ENCODE measurements at regions not wholly inside any gene's neighbourhood (a gene's known extent, or its start where the extent isn't known, plus 50 kb on each side); places are given as distances from the start of the nearest gene placed in this dataset.

GRCh38 chr12:85575120-85576096 lies 260.8 kb downstream of the RASSF9 start:
- no peaks in the 10 kb centered on the region for H3K4me1 ChIP-seq
- H3K36me3 ChIP-seq (replicated peaks): no peaks in the 10 kb centered on the region
- H3K27me3 ChIP-seq (ENCODE audit: low read depth): peaks cover 5% of the 10 kb centered on the region
- no peak overlapping the region for H3K4me3 ChIP-seq
- peak; percentile 46 to 64 for DNase-seq (ENCODE audit: low spot score in 2 of 2)
- in situ Hi-C loops (cut with MboI; ENCODE audit: low sequenced_read_pairs): loop anchor here (5.0 kb wide), 1 partner anchor 292 kb away; no protein-coding TSS in a partner anchor
- no peaks in the 10 kb centered on the region for H3K9me3 ChIP-seq

GRCh38 chr12:85580562-85581168 lies 255.5 kb downstream of the RASSF9 start:
- no peaks in the 10 kb centered on the region for H3K36me3 ChIP-seq (replicated peaks)
- no peak overlapping the region for H3K4me3 ChIP-seq
- H3K27me3 ChIP-seq (ENCODE audit: low read depth): no peaks in the 10 kb centered on the region; the same call in 1 of the 2 replicates
- H3K4me1 ChIP-seq: no peaks in the 10 kb centered on the region
- in situ Hi-C loops (cut with MboI; ENCODE audit: low sequenced_read_pairs): no loop called here
- H3K9me3 ChIP-seq: no peaks in the 10 kb centered on the region
- no peak for DNase-seq (ENCODE audit: low spot score in 2 of 2)

GRCh38 chr12:85587158-85587557 lies 249.1 kb downstream of the RASSF9 start:
- no peak overlapping the region for H3K4me3 ChIP-seq
- in situ Hi-C loops (cut with MboI; ENCODE audit: low sequenced_read_pairs): no loop called here
- no peaks in the 10 kb centered on the region; the same call in 1 of the 2 replicates for H3K27me3 ChIP-seq (ENCODE audit: low read depth)
- no peak for DNase-seq (ENCODE audit: low spot score in 2 of 2)
- H3K4me1 ChIP-seq: no peaks in the 10 kb centered on the region
- H3K36me3 ChIP-seq (replicated peaks): no peaks in the 10 kb centered on the region
- no peaks in the 10 kb centered on the region for H3K9me3 ChIP-seq

GRCh38 chr12:85588221-85588620 lies 248.0 kb downstream of the RASSF9 start:
- no peaks in the 10 kb centered on the region for H3K36me3 ChIP-seq (replicated peaks)
- H3K9me3 ChIP-seq: no peaks in the 10 kb centered on the region
- H3K27me3 ChIP-seq (ENCODE audit: low read depth): no peaks in the 10 kb centered on the region; the same call in 1 of the 2 replicates
- no peak for DNase-seq (ENCODE audit: low spot score in 2 of 2)
- H3K4me3 ChIP-seq: no peak overlapping the region
- H3K4me1 ChIP-seq: no peaks in the 10 kb centered on the region
- in situ Hi-C loops (cut with MboI; ENCODE audit: low sequenced_read_pairs): no loop called here

- Histone ChIP-seq H3K27me3 (ENCODE audit: low read depth) (no peaks in the 10 kb centered on the region), H3K9me3 (no peaks in the 10 kb centered on the region), H3K4me3 (no peak overlapping the region), H3K36me3 (replicated peaks) (no peaks in the 10 kb centered on the region), H3K4me1 (no peaks in the 10 kb centered on the region)
- in situ Hi-C loops (cut with MboI; ENCODE audit: low sequenced_read_pairs): no loop called here
- no peak for DNase-seq (ENCODE audit: low spot score in 2 of 2)
Observed at GRCh38 chr12:85600841-85601240, 235.4 kb downstream of the RASSF9 start.

- DNase-seq (ENCODE audit: low spot score in 2 of 2): no peak
- in situ Hi-C loops (cut with MboI; ENCODE audit: low sequenced_read_pairs): no loop called here
- no peaks in the 10 kb centered on the region for H3K9me3 ChIP-seq
Observed at GRCh38 chr12:85603556-85603955, 232.7 kb downstream of the RASSF9 start.

GRCh38 chr12:85606455-85606854 lies 229.8 kb downstream of the RASSF9 start:
- no peaks in the 10 kb centered on the region for H3K9me3 ChIP-seq
- in situ Hi-C loops (cut with MboI; ENCODE audit: low sequenced_read_pairs): no loop called here

More at GRCh38 chr12:85603556-85603955, 232.7 kb downstream of the RASSF9 start:
- Histone ChIP-seq H3K4me1 (no peaks in the 10 kb centered on the region), H3K4me3 (no peak overlapping the region), H3K36me3 (replicated peaks) (no peaks in the 10 kb centered on the region), H3K27me3 (ENCODE audit: low read depth) (no peaks in the 10 kb centered on the region)

GRCh38 chr12:85609778-85610177 lies 226.4 kb downstream of the RASSF9 start:
- Histone ChIP-seq H3K4me3 (no peak overlapping the region), H3K9me3 (peaks cover 7% of the 10 kb centered on the region), H3K4me1 (peaks cover 12% of the 10 kb centered on the region), H3K27me3 (ENCODE audit: low read depth) (no peaks in the 10 kb centered on the region), H3K36me3 (replicated peaks) (no peaks in the 10 kb centered on the region)
- no peak for DNase-seq (ENCODE audit: low spot score in 2 of 2)
- in situ Hi-C loops (cut with MboI; ENCODE audit: low sequenced_read_pairs): no loop called here

More at GRCh38 chr12:85606455-85606854, 229.8 kb downstream of the RASSF9 start:
- Histone ChIP-seq H3K4me3 (no peak overlapping the region), H3K36me3 (replicated peaks) (no peaks in the 10 kb centered on the region), H3K4me1 (peaks cover 9% of the 10 kb centered on the region), H3K27me3 (ENCODE audit: low read depth) (no peaks in the 10 kb centered on the region)
- DNase-seq (ENCODE audit: low spot score in 2 of 2): no peak

- Histone ChIP-seq H3K9me3 (peaks cover 7% of the 10 kb centered on the region), H3K4me3 (no peak overlapping the region), H3K4me1 (peaks cover 12% of the 10 kb centered on the region), H3K36me3 (replicated peaks) (no peaks in the 10 kb centered on the region), H3K27me3 (ENCODE audit: low read depth) (no peaks in the 10 kb centered on the region)
- in situ Hi-C loops (cut with MboI; ENCODE audit: low sequenced_read_pairs): no loop called here
- no peak for DNase-seq (ENCODE audit: low spot score in 2 of 2)
Observed at GRCh38 chr12:85610194-85610593, 226.0 kb downstream of the RASSF9 start.

GRCh38 chr12:85616201-85616600 lies 220.0 kb downstream of the RASSF9 start:
- in situ Hi-C loops (cut with MboI; ENCODE audit: low sequenced_read_pairs): no loop called here
- Histone ChIP-seq H3K4me1 (peaks cover 5% of the 10 kb centered on the region), H3K9me3 (peaks cover 7% of the 10 kb centered on the region), H3K27me3 (ENCODE audit: low read depth) (no peaks in the 10 kb centered on the region), H3K4me3 (no peak overlapping the region), H3K36me3 (replicated peaks) (no peaks in the 10 kb centered on the region)
- DNase-seq (ENCODE audit: low spot score in 2 of 2): no peak

GRCh38 chr12:85617307-85618091 lies 218.7 kb downstream of the RASSF9 start:
- no peaks in the 10 kb centered on the region for H3K4me1 ChIP-seq

GRCh38 chr12:85621041-85621440 lies 215.2 kb downstream of the RASSF9 start:
- no peak overlapping the region for H3K4me3 ChIP-seq

More at GRCh38 chr12:85617307-85618091, 218.7 kb downstream of the RASSF9 start:
- in situ Hi-C loops (cut with MboI; ENCODE audit: low sequenced_read_pairs): no loop called here
- Histone ChIP-seq H3K27me3 (ENCODE audit: low read depth) (no peaks in the 10 kb centered on the region), H3K4me3 (no peak overlapping the region), H3K36me3 (replicated peaks) (no peaks in the 10 kb centered on the region), H3K9me3 (peaks cover under 1% of the 10 kb centered on the region)
- no peak for DNase-seq (ENCODE audit: low spot score in 2 of 2)

GRCh38 chr12:85623763-85624162 lies 212.4 kb downstream of the RASSF9 start:
- no peak overlapping the region for H3K4me3 ChIP-seq
- H3K9me3 ChIP-seq: no peaks in the 10 kb centered on the region
- in situ Hi-C loops (cut with MboI; ENCODE audit: low sequenced_read_pairs): no loop called here
- H3K36me3 ChIP-seq (replicated peaks): no peaks in the 10 kb centered on the region
- no peaks in the 10 kb centered on the region for H3K27me3 ChIP-seq (ENCODE audit: low read depth)
- DNase-seq (ENCODE audit: low spot score in 2 of 2): peak in 1 of 2 experiments; percentile 7
- no peaks in the 10 kb centered on the region; the same call in 1 of the 2 replicates for H3K4me1 ChIP-seq

More at GRCh38 chr12:85621041-85621440, 215.2 kb downstream of the RASSF9 start:
- Histone ChIP-seq H3K9me3 (no peaks in the 10 kb centered on the region), H3K36me3 (replicated peaks) (no peaks in the 10 kb centered on the region), H3K27me3 (ENCODE audit: low read depth) (no peaks in the 10 kb centered on the region), H3K4me1 (no peaks in the 10 kb centered on the region; the same call in 1 of the 2 replicates)
- in situ Hi-C loops (cut with MboI; ENCODE audit: low sequenced_read_pairs): no loop called here
- DNase-seq (ENCODE audit: low spot score in 2 of 2): no peak

All from HAP-1 (cell line).